SU-DHL-6 (cell line): ENCODE measurements at regions not wholly inside any gene's neighbourhood (a gene's known extent, or its start where the extent isn't known, plus 50 kb on each side); places are given as distances from the start of the nearest gene placed in this dataset.

ENCODE experiments used
- EZH2phosphoT487 ChIP-seq: fragments of 200-600 bp; sonication (generic), shearing (Covaris generic); conservative IDR thresholded peaks from 2 replicates; pipeline ENCODE4 v1.6.1; 2018; ENCODE audit warnings: mild to moderate bottlenecking, antibody characterized with exemption, low read length, moderate library complexity, mixed read lengths
- TF ChIP-seq, protein P1 (sequence below): fragments of 200-600 bp; sonication (generic); IDR thresholded peaks from one replicate; pipeline ENCODE4 v1.5.1; 2017; ENCODE audit warnings: antibody characterized with exemption, mild to moderate bottlenecking, low read length, moderate library complexity; ENCODE audit not compliant: insufficient read depth, poor library complexity, severe bottlenecking

DNA sequence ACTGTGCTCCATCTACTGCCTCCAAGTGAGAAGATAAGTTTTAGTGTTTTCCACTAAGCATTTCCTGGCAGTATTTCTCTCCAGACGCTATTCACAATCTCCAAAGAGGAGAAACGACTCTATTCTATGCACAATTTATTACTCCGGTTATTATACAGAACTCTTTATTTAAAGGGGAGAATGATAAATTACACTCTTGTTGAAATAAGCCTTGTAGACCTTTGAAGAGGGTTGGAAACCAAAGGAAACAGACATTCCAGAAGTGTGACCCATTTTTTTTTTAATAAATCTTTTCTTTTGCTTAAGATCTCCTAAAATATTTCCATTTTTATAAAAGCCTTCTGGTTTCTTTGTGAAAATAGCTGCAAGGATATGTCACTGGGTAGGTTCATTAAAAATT lies 76.1 kb upstream of the HDAC9 start:
- TF ChIP-seq, protein P1, sequence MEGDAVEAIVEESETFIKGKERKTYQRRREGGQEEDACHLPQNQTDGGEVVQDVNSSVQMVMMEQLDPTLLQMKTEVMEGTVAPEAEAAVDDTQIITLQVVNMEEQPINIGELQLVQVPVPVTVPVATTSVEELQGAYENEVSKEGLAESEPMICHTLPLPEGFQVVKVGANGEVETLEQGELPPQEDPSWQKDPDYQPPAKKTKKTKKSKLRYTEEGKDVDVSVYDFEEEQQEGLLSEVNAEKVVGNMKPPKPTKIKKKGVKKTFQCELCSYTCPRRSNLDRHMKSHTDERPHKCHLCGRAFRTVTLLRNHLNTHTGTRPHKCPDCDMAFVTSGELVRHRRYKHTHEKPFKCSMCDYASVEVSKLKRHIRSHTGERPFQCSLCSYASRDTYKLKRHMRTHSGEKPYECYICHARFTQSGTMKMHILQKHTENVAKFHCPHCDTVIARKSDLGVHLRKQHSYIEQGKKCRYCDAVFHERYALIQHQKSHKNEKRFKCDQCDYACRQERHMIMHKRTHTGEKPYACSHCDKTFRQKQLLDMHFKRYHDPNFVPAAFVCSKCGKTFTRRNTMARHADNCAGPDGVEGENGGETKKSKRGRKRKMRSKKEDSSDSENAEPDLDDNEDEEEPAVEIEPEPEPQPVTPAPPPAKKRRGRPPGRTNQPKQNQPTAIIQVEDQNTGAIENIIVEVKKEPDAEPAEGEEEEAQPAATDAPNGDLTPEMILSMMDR: no peak
- TF ChIP-seq EZH2phosphoT487: no peak
